ENCODE measurements at regions not wholly inside any gene's neighbourhood (a gene's known extent, or its start where the extent isn't known, plus 50 kb on each side); places are given as distances from the start of the nearest gene placed in this dataset.

- Histone ChIP-seq H3K4me2 (ENCODE audit: insufficient read depth in 1 of 2, low read depth in 2 of 2, low read length in 2 of 2) (no peak overlapping the region), H3K14ac (ENCODE audit: insufficient read length) (no peak overlapping the region), H2BK120ac (replicated peaks; ENCODE audit: low read depth, low read length) (no peak overlapping the region), H3K4ac (replicated peaks; ENCODE audit: insufficient read length, low read depth, low read length) (no peak overlapping the region), H2BK20ac (ENCODE audit: low read length) (no peak overlapping the region), H4K20me1 (replicated peaks in 1 of 2; ENCODE audit: control insufficient read depth in 1 of 2, insufficient read depth in 2 of 2, low read length in 2 of 2) (no peaks in the 10 kb centered on the region), H3K4me3 (ENCODE audit: extremely low read depth in 1 of 4, insufficient read depth in 2 of 4, low read depth in 3 of 4, low read length in 4 of 4) (no peak overlapping the region), H3K18ac (ENCODE audit: extremely low read depth, low read length) (no peak overlapping the region), H4K8ac (ENCODE audit: extremely low read depth, insufficient read depth, low read length) (no peak overlapping the region), H3K23me2 (ENCODE audit: low read depth, low read length) (no peaks in the 10 kb centered on the region), H2BK12ac (ENCODE audit: low read depth, low read length) (no peak overlapping the region), H3K9me3 (ENCODE audit: insufficient read depth in 2 of 2, low read depth in 1 of 2, low read length in 1 of 2) (no peaks in the 10 kb centered on the region), H2AFZ (ENCODE audit: low read length) (no peak overlapping the region), H3K9ac (replicated peaks in 1 of 4; ENCODE audit: extremely low read depth in 1 of 4, low read depth in 3 of 4, low read length in 3 of 4) (no peak overlapping the region), H3K56ac (replicated peaks; ENCODE audit: insufficient read length, low read depth, low read length) (no peak overlapping the region), H2BK5ac (ENCODE audit: low read depth, low read length) (no peak overlapping the region), H4K5ac (ENCODE audit: insufficient read length, low read depth, low read length) (no peak overlapping the region), H4K91ac (replicated peaks; ENCODE audit: insufficient read length, low read length) (no peak overlapping the region), H3K79me1 (ENCODE audit: low read depth, low read length) (no peaks in the 10 kb centered on the region; the same call in 1 of the 2 replicates), H2BK15ac (ENCODE audit: low read length) (no peak overlapping the region), H3K79me2 (ENCODE audit: control insufficient read depth in 1 of 2, insufficient read depth in 2 of 2, low read length in 2 of 2) (no peaks in the 10 kb centered on the region), H3K36me3 (ENCODE audit: control insufficient read depth in 2 of 4, insufficient read depth in 4 of 4, low read length in 3 of 4) (no peaks in the 10 kb centered on the region), H3K27me3 (replicated peaks in 1 of 4; ENCODE audit: control insufficient read depth in 3 of 4, extremely low read depth in 1 of 4, insufficient read depth in 3 of 4, low read length in 3 of 4) (no peaks in the 10 kb centered on the region), H3K27ac (ENCODE audit: low read depth, low read length) (no peak overlapping the region), H2AK5ac (ENCODE audit: low read depth, low read length) (no peak overlapping the region), H3K4me1 (replicated peaks in 1 of 4; ENCODE audit: control insufficient read depth in 3 of 4, insufficient read depth in 4 of 4, low read length in 3 of 4) (no peaks in the 10 kb centered on the region), H3K23ac (ENCODE audit: insufficient read length) (no peak overlapping the region)
- ChIA-PET POLR2A (ENCODE audit: partially characterized antibody) (no interaction called here), CTCF (ENCODE audit: partially characterized antibody) (interaction anchor here (0.9 to 2.5 kb wide), 3 partner anchors 12 to 856 kb away, joined by 3 to 9 read pairs (median 4); no protein-coding TSS in a partner anchor)
- 85% methylated on average over 4 of the region's 4 CpGs; no CpG with 5 or more reads in 1 of the 2 experiments for WGBS, 2 experiments (ENCODE audit: extremely low coverage in 1 of 2, insufficient coverage in 1 of 2, insufficient read length in 1 of 2, insufficient replicate concordance in 2 of 2, low coverage in 1 of 2, low lambda C conversion rate in 2 of 2, missing lambda C conversion rate in 1 of 2)
- no peak for FAIRE-seq
- no peak for DNase-seq (ENCODE audit: low read depth in 1 of 2, low spot score in 2 of 2)
- no peak for TF ChIP-seq ATF2 (IDR thresholded peaks at IDR 0.05; ENCODE audit: low read length)
- TF ChIP-seq TAF7 (optimal IDR thresholded peaks at IDR 0.05; ENCODE audit: borderline replicate concordance, low read depth, low read length) = no peak
- TF ChIP-seq KDM4A (IDR thresholded peaks at IDR 0.05; ENCODE audit: low read depth, low read length, severe bottlenecking) = no peak
- TF ChIP-seq KDM1A (IDR thresholded peaks at IDR 0.05; ENCODE audit: borderline replicate concordance, low read length) = no peak
- TF ChIP-seq SIX5 (IDR thresholded peaks at IDR 0.05; ENCODE audit: low read depth, low read length) = no peak
- no peak for TF ChIP-seq CHD2 (IDR thresholded peaks at IDR 0.05; ENCODE audit: low read length)
- no peak for TF ChIP-seq CREB1 (IDR thresholded peaks at IDR 0.05)
Observed at GRCh38 chr11:122509091-122509490, 146.4 kb upstream of the UBASH3B start.

All from H1 (cell line).